ENCODE measurements at regions not wholly inside any gene's neighbourhood (a gene's known extent, or its start where the extent isn't known, plus 50 kb on each side); places are given as distances from the start of the nearest gene placed in this dataset.

GRCh38 chr9:93730217-93730616, 153.8 kb downstream of the PHF2 start:
- DNase-seq (ENCODE audit: low read depth in 2 of 2) = no peak

Measured in stimulated activated CD4-positive, alpha-beta T cell treated with anti-CD3 and anti-CD28 coated beads, Interleukin-1b, Interleukin-23, amount 100 ng/mL, for 1 hour (primary cell).